ELF-1 (cell line): ENCODE measurements at regions not wholly inside any gene's neighbourhood (a gene's known extent, or its start where the extent isn't known, plus 50 kb on each side); places are given as distances from the start of the nearest gene placed in this dataset.

Experiments used
- DNase-seq: peaks from one replicate; pipeline ENCODE4 v3.0.0-alpha.2; 2016; ENCODE audit warnings: low read depth, low spot score

- no peak for DNase-seq
These were observed 53.7 kb upstream of the TRAK1 start for GRCh38 chr3:42037318-42037945.

- DNase-seq, result no peak
These were observed 54.7 kb upstream of the TRAK1 start for GRCh38 chr3:42036483-42036823.

DNA sequence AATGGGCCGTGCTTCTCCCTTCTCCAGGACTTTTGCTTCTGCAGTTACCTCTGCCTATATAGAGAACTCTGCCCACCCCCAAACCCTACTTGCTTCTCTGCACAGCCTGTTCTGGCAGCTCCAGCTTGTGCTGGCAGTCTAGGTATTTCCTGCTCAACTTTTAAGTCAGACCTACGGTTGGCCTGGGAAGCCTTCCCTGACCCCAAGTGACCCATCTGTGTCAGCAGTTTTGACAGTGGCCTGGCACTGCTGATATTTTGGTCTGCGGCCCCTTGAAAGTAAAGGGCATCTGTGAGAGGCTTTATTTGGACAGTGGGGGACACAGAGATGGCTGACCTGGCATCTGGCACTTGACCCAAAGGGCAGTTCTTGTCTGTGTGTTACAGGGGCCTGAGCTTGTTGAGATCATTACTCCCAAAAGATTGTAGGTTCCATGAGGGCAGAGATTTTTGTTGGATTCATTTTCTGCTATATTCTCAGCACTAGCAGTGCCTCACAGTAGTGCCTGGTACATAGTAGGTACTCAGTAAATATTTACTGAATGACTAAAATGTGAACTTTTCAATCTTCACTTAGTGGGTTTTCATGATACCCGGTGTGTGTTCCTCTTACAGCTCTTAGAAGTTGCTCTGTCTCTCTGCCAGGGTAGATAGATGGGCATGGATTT, 55.2 kb upstream of the TRAK1 start:
- DNase-seq, result peak; percentile 46

GRCh38 chr3:42035007-42035406, 56.1 kb upstream of the TRAK1 start:
- no peak for DNase-seq

- DNase-seq, result no peak
These were observed 57.4 kb upstream of the TRAK1 start for GRCh38 chr3:42033741-42034140.

- DNase-seq, result peak; percentile 47
These were observed 58.3 kb upstream of the TRAK1 start for GRCh38 chr3:42032693-42033349.

- DNase-seq, result peak; percentile 67
These were observed 59.2 kb upstream of the TRAK1 start for GRCh38 chr3:42031808-42032480.

- no peak for DNase-seq
These were observed 62.7 kb upstream of the TRAK1 start for GRCh38 chr3:42028474-42028873.

DNA sequence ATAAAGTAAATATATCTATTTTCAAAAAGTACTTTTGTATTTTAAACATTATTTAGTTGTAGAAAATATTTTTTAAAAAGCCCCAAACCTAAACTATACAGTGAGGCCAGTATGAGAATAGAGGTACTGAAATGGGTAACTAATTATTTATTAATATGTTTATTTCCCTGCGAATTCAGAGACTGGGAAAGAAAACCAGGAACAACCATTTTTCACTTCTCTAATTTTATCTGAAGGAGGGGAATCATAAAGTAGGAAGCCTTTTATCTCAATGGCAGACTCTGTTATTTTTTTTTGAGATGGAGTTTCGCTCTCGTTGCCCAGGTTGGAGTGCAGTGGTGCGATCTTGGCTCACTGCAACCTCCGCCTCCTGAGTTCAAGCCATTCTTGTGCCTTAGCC, 63.6 kb upstream of the TRAK1 start:
- no peak for DNase-seq

- DNase-seq, result peak; percentile 95
These were observed 63.7 kb upstream of the ULK4 start for GRCh38 chr3:42025370-42026138.

DNA sequence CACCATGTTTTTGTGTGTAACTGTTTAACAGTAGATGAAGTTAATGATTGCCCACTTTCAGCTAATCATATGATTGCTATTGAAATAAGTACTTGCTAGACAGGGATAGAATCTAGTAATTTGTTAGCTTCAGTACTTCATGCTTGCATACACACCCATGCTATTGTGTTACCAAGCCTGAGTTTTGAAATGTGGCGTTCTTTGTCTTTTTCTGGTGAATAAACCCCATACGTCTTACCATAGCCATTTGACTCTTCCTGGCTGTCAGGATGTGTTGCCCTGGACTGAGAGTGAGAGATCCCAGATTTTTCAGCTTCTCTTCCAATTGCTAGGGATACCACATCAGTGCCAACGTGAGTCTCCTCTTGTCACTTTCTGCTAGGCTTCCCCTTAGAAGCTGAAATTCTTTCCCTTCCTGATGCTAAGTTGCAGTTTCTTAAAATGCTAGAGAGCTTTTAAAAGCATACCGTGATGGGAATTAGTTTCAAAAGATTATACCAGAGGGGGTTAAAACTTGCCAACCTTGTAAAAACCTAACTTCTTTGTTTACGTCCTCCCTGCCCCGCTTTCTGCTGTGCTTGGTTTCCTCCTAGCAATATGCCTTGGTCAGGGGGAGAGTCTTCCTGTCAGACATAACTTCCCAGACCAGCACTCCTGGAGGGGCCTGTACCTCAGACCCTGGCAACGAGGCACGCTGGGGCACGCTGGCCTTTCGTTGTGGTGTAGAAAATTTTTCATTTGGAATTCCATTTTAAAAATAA, 62.9 kb upstream of the ULK4 start:
- peak; percentile 51 for DNase-seq

DNA sequence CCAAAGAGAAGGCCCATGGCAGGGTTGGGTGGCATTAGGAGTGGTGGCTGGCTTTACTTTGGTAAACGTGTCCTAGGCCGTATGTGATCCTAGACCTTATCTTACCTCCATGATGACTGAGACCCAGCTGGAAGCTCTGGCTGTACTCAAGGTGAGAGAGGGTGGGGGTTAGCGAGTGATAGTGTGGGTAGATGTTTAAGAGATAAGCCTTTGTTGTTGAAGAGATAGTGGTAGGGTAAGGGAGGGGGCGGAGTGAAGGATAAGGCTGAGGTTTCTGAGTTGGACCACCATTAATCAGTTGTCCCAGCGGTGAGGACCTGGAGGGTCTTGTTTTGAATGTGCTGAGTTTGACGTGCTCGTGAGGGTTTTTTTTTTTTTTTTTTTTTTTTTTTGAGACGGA, 61.5 kb upstream of the ULK4 start:
- peak; percentile 51 for DNase-seq

GRCh38 chr3:42022355-42022754, 60.5 kb upstream of the ULK4 start:
- DNase-seq, result no peak

GRCh38 chr3:42020684-42021307, 58.9 kb upstream of the ULK4 start:
- no peak for DNase-seq

DNA sequence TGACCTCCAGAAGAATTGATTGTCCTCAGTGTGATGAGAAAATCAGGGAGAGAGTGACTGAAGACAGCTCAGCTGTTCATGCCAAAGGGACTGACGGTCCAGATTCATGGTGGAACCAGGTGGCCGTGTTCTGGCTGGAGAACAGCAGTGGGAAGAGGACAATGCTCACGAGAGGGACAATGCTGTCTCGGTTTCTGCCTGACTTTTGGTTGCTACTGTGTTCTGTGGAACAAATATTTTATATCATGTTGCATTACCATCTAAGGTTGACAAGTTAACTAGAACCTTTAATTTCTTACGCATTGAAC, 58.0 kb upstream of the ULK4 start:
- DNase-seq, result no peak

GRCh38 chr3:42019144-42019952, 57.4 kb upstream of the ULK4 start:
- DNase-seq, result no peak

DNA sequence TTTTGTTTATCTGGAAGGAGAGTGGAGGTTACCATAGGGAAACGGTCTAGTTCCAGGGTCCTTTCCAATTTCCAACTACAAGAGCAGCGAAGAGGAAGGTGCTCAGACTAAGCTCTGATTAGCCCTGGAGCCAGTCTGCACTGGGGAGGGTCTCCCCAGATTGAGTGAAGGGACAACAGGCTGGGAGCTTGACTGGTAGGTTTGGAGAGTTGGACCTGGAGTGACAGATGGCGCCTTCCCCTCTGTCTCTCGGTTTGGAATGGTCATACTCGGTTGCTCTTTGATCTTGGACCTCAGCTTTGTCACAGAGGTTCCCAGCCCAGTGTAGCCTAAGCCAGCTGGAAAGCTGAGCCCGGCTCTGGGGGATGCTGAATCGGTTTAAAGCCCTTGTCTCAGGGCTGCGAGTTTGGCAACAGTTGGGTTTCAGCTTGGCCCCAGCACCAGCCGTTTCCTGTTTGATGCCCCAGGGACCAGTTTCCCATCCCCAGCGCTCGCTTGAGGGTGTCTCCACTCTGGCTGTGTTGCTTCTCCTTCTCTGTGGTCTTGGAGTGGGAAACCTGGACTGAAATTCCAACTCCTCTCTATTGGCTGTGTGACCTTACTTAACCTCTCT, 53.1 kb upstream of the ULK4 start:
- DNase-seq, result peak; percentile 71

DNA sequence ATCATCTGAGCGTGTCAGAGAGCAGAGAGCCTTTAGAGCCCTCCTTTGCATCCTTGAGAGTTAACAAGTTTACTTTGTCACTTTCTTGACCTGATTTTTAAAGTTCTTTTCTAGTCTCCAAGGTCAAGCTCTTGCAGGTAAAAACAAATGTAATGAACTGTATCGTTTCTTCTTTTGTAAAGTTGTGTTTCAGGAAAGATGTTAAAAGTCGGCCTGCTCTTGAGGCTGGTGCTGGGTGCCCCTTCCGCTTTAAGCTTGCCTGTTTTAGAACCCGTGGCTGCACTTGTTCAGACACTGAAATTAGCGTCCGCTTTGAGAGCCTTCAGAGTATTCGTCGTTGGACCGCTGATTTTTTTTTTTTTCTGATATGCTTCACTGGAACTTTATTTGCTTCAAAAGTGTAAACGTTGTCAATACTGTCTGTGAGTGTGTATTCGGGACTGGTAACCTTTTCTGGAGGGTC, 52.6 kb upstream of the ULK4 start:
- peak; percentile 36 for DNase-seq

GRCh38 chr3:42013691-42014457, 52.0 kb upstream of the ULK4 start:
- peak; percentile 47 for DNase-seq
